Endothelial cell of umbilical vein (primary cell): ENCODE measurements at regions not wholly inside any gene's neighbourhood (a gene's known extent, or its start where the extent isn't known, plus 50 kb on each side); places are given as distances from the start of the nearest gene placed in this dataset.

ENCODE experiments used
- BruUV-seq: library from RNA; stranded (reverse); fragments of 400-500 nt; replicated peaks from 2 replicates; lab custom pipeline; 2021; lab: Mats Ljungman, UMichigan
- CTCF ChIA-PET: fragments of 300-600, 350-600 bp; sonication (Branson Sonifier 250); formaldehyde crosslinking; loops from one replicate; lab custom pipeline; 2021; ENCODE audit warnings: antibody characterized with exemption, inconsistent platforms; lab: Charles Lee
- POLR2A ChIA-PET: fragments of 300-600, 350-600 bp; sonication (Branson Sonifier 250); formaldehyde crosslinking; loops from one replicate; lab custom pipeline; 2021; ENCODE audit warnings: antibody characterized with exemption, inconsistent platforms; lab: Charles Lee
- DNase-seq: peaks from one replicate; pipeline ENCODE4 v3.0.0-alpha.2; 2011; ENCODE audit warnings: low read depth, low spot score
- FAIRE-seq: peaks from 2 replicates; lab custom pipeline; 2011; peaks lifted over from hg19 to GRCh38; lab: Jason Lieb, UNC
- H2AFZ ChIP-seq: 2 replicates; pipeline ENCODE4 v1.6.0; 2012; ENCODE audit warnings: low read depth, low read length, control low read depth, inconsistent platforms
- H3K27ac ChIP-seq: 2 replicates; pipeline ENCODE4 v1.5.1; 2011; ENCODE audit warnings: low read depth, mild to moderate bottlenecking, control low read depth, low read length, moderate library complexity; ENCODE audit not compliant: insufficient read depth
- H3K27me3 ChIP-seq, 2 experiments: 2 replicates each; pipeline versions ENCODE4 v1.6.0 to v1.6.1; 2011; ENCODE audit warnings: low read length in 2 of 2, mixed read lengths in 1 of 2; ENCODE audit not compliant: control insufficient read depth in 2 of 2, insufficient read depth in 2 of 2
- H3K36me3 ChIP-seq, 2 experiments: 2 replicates in 1 of 2; 3 replicates in 1 of 2; pipeline ENCODE4 v1.5.1; 2011; ENCODE audit warnings: low read length in 2 of 2, mild to moderate bottlenecking in 1 of 2, moderate library complexity in 1 of 2; ENCODE audit not compliant: control insufficient read depth in 2 of 2, insufficient read depth in 2 of 2; ENCODE audit errors: extremely low read depth in 1 of 2
- H3K4me1 ChIP-seq: 3 replicates; pipeline ENCODE4 v1.5.1; 2011; ENCODE audit warnings: mild to moderate bottlenecking, low read length; ENCODE audit not compliant: control insufficient read depth, insufficient read depth; ENCODE audit errors: extremely low read depth
- H3K4me2 ChIP-seq: 2 replicates; pipeline ENCODE4 v1.6.1; 2011; ENCODE audit warnings: low read length, control low read depth, mixed read lengths; ENCODE audit not compliant: insufficient read depth
- H3K4me3 ChIP-seq, 3 experiments: fragments of 200-600 bp in 1 of 3; sonication (generic), shearing (Covaris generic) in 1 of 3; replicated peaks in 1 of 3; 2 replicates each; pipeline ENCODE4 v1.5.1; 2011 to 2016; ENCODE audit warnings: control low read depth in 3 of 3, low read length in 3 of 3, mild to moderate bottlenecking in 2 of 3, inconsistent platforms in 1 of 3, low read depth in 1 of 3, moderate library complexity in 1 of 3; ENCODE audit not compliant: insufficient read depth in 1 of 3
- H3K79me2 ChIP-seq: 2 replicates; pipeline ENCODE4 v1.6.0; 2012; ENCODE audit warnings: low read length, inconsistent platforms; ENCODE audit not compliant: control insufficient read depth, insufficient read depth
- H3K9ac ChIP-seq: replicated peaks from 2 replicates; pipeline ENCODE3; 2011; ENCODE audit warnings: low read length, control low read depth; ENCODE audit not compliant: insufficient read depth; ENCODE audit errors: extremely low read depth
- H3K9me1 ChIP-seq: replicated peaks from 3 replicates; pipeline ENCODE4 v1.6.0; 2011; ENCODE audit warnings: mild to moderate bottlenecking, low read length; ENCODE audit not compliant: control insufficient read depth, insufficient read depth; ENCODE audit errors: extremely low read depth
- H3K9me3 ChIP-seq: replicated peaks from 2 replicates; pipeline ENCODE4 v1.5.1; 2012; ENCODE audit warnings: low read length, inconsistent platforms; ENCODE audit not compliant: control insufficient read depth, insufficient read depth
- H4K20me1 ChIP-seq: replicated peaks from 2 replicates; pipeline ENCODE3; 2011; ENCODE audit warnings: mild to moderate bottlenecking, low read length; ENCODE audit not compliant: control insufficient read depth, insufficient read depth; ENCODE audit errors: extremely low read depth
- CTCF ChIP-seq, 2 donors: IDR thresholded peaks; 1 replicate in 1 of 2; 2 replicates in 1 of 2; pipeline ENCODE4 v1.5.1; 2011; ENCODE audit warnings: low read length in 2 of 2, mild to moderate bottlenecking in 2 of 2, moderate library complexity in 2 of 2, control low read depth in 1 of 2, inconsistent platforms in 1 of 2, low read depth in 1 of 2; ENCODE audit not compliant: insufficient read depth in 1 of 2; ENCODE audit errors: extremely low read depth in 1 of 2
- EZH2 ChIP-seq: IDR thresholded peaks from 2 replicates; pipeline ENCODE4 v1.6.1; 2012; ENCODE audit warnings: borderline replicate concordance, low read depth, mild to moderate bottlenecking, moderate library complexity, low read length, inconsistent platforms; ENCODE audit not compliant: severe bottlenecking
- FOS ChIP-seq: IDR thresholded peaks from 2 replicates; pipeline ENCODE4 v1.6.1; 2011; ENCODE audit warnings: mild to moderate bottlenecking, low read length, moderate library complexity, borderline replicate concordance; ENCODE audit not compliant: insufficient read depth
- GATA2 ChIP-seq: IDR thresholded peaks from 2 replicates; pipeline ENCODE4 v1.7.0; 2011; ENCODE audit warnings: low read depth, mild to moderate bottlenecking, moderate library complexity, mixed read lengths, low read length; ENCODE audit not compliant: insufficient read length, insufficient read depth
- JUN ChIP-seq: IDR thresholded peaks from 2 replicates; pipeline ENCODE4 v1.6.1; 2011; ENCODE audit warnings: borderline replicate concordance, low read depth; ENCODE audit not compliant: insufficient read length, insufficient read depth
- MAX ChIP-seq: IDR thresholded peaks from 2 replicates; pipeline ENCODE4 v1.6.1; 2011; ENCODE audit not compliant: insufficient read depth, insufficient read length
- MYC ChIP-seq: IDR thresholded peaks from one replicate; pipeline ENCODE4 v1.6.1; 2011; ENCODE audit warnings: mild to moderate bottlenecking, low read depth, low read length
- POLR2A ChIP-seq: IDR thresholded peaks from 2 replicates; pipeline ENCODE4 v1.6.1; 2012; ENCODE audit warnings: low read depth, mild to moderate bottlenecking, control low read depth, low read length
- POLR2AphosphoS5 ChIP-seq: IDR thresholded peaks from 2 replicates; pipeline ENCODE4 v1.6.1; 2012; ENCODE audit warnings: low read depth, mild to moderate bottlenecking, control low read depth, low read length, moderate library complexity; ENCODE audit not compliant: insufficient read depth
- dilution Hi-C: fragments of 300-500 bp; cut with MboI; formaldehyde crosslinking; loops from one replicate; pipeline ENCODE4 v1.15.0; 2019; ENCODE audit warnings: low sequenced_read_pairs; ENCODE audit not compliant: extremely low pct_ligation_motif_present
- intact Hi-C: fragments of 100-400 bp; cut with micrococcal nuclease; formaldehyde crosslinking; loops from one replicate; pipeline ENCODE4 v1.10.0; 2022

DNA sequence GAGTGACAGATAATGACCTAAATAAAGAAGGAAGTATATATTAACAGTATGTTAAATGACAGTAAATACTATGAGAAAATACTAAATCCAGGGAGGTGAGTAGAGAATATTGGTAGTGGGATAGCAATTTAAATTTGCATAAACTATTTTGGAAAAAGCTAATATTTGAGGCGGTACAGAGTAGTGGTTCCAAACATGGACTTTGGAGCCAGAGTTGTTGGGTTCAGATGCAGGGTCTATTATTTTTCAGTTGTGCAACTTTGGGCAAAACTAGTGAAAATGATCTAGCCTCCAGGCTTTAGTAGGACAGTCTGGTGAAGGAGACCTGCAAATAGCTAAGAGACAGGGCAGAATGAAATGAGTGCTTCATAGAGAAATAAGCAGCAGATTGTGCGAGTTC lies 84.8 kb upstream of the SOX3 start:
- H3K9me3 ChIP-seq: no peaks in the 10 kb centered on the region
- H3K4me3 ChIP-seq: no peak overlapping the region
- H3K27me3 ChIP-seq: no peaks in the 10 kb centered on the region
- H2AFZ ChIP-seq: no peak overlapping the region
- H3K27ac ChIP-seq: no peak overlapping the region
- DNase-seq (no peak), FAIRE-seq (no peak)
- TF ChIP-seq GATA2 (no peak), POLR2A (no peak), POLR2AphosphoS5 (no peak), MAX (no peak), MYC (no peak), FOS (no peak), EZH2 (no peak), JUN (no peak), CTCF (IDR thresholded peaks at IDR 0.05; ENCODE audit: extremely low read depth in 1 of 2, insufficient read depth in 1 of 2, low read depth in 1 of 2, low read length in 2 of 2) (no peak)
- H4K20me1 ChIP-seq: no peaks in the 10 kb centered on the region
- no peaks in the 10 kb centered on the region for H3K9me1 ChIP-seq
- ChIA-PET CTCF (no interaction called here), POLR2A (no interaction called here)
- H3K4me2 ChIP-seq: no peak overlapping the region
- H3K79me2 ChIP-seq: no peaks in the 10 kb centered on the region
- BruUV-seq: no TSS peak
- H3K9ac ChIP-seq: no peak overlapping the region
- dilution Hi-C loops: no loop called here
- intact Hi-C loops: no loop called here
- no peaks in the 10 kb centered on the region for H3K4me1 ChIP-seq
- no peaks in the 10 kb centered on the region for H3K36me3 ChIP-seq
